M059J (cell line): ENCODE measurements at regions not wholly inside any gene's neighbourhood (a gene's known extent, or its start where the extent isn't known, plus 50 kb on each side); places are given as distances from the start of the nearest gene placed in this dataset.

Experiments used
- DNase-seq: peaks from one replicate; pipeline ENCODE4 v3.0.0-alpha.2; 2012; ENCODE audit warnings: low read depth

DNA sequence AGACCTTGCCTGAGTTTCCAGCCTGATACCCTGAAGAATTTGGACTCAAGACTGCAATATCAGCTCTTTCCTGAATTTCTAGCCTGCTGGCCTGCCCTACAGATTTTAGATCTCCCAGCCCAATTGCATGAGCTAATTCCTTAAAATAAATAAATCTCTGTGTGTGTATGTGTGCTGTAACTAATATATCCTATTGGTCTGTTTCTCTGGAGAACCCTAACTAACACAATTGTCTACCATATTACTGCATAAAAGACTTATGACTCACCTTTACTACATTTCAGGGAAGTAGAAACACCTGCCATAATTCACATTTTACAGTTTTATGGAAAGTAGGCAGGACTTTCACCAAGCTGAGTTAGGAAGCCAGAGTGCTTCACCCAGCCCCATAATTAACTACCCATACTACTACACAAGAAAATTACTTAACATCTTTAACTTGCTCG is 90.7 kb upstream of the BEND6 start:
- DNase-seq: peak; percentile 79

DNA sequence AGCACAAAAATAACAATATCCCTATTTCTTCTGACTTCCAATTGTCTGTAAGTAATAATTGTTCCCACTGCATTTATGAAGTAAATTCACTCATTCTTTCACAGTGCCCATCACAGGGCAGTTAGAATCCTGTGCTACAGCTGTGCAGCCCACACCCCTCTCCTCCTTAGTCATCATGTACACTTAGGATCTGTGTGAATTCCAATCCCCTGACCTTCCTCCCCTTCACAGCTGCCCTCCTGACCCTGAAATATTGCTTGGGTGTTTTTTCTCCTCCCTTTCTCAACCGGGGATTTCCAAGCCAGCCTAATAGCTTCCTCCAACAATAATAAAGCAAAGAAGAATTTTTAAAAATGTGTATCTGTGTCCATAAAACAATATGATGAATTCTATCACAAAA is 91.5 kb upstream of the BEND6 start:
- DNase-seq: peak; percentile 85

DNA sequence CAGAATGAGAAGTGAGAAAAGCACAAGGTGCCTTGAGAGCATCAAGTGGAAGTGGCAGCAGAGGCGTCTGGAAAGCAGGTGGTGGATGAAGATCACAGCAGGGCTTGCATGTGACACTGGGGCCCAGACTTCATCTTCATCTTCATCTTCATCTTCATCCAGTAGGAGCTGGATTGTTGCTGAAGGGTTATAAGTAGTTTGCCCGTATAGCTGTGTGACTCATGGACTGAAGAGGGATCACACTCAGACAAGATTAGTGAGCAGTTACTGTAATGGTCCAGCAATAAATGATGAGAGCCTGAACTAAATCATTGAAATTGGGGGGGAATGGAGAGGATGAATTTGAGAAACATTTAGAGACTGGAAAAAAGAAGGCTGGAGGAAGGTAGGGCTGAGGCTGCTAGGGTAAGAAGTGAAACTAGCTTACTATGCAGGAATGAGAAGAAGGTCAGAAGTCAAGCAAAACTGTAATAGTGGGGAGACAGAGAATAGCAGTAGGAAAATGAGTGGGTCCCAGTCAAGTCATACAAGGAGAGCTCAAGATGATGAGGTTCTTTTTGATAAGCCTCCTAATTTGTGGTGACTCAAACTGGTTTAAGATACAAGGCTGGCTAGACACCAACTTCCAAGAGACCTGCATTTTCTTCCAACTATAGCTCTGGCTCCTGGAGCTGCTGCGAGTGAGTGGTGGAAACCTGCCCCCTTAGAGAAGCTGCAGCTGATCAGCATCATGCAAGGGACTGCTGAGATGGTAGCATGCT is 92.3 kb upstream of the BEND6 start:
- DNase-seq: peak; percentile 71

- DNase-seq: peak; percentile 74
These were observed 94.4 kb upstream of the BEND6 start for GRCh38 chr6:56860475-56860874.

DNA sequence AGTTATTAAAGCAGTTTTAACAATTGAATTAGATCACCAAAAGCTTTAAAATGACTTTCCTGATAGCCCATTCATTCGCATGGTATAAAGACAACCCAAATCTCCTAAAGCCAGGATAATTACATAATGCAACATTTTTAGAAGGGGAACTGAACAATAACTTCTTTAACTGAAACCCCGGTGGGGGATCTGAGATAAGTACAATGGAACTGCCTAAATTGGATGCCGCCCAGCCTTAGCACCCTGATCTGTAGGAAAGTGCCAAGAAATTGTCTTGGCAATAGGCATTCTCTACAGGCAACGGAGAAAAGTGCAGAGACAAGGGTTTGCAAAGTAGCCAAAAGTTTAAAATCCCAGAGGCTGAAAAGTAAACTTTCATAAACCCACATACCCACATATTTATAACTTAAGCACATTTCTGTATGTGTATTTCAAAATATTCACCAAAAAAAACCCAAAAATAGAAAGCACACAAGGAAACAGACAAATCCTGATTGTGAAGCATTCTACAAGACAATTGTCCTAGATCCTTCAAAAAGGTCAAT is 98.8 kb upstream of the BEND6 start:
- DNase-seq: no peak

- DNase-seq: no peak
These were observed 100.8 kb upstream of the BEND6 start for GRCh38 chr6:56854086-56854485.

DNA sequence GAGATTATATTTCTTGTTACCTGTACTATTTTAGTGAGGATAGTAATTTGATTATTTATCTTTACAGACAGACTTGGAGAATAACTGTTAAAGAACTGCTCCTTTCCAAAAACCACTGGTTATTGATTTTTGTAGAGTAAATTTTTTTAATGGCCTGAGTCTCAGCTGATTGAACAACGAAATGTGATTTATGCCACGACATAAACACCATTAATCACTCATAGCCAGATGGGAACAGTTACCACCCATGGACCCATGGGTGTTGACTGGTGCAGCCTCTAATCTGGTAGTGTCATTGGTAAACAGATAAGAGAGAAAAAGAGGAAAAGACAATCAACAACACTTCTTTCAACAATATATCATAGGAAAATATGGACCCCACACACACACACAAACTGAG is 101.4 kb upstream of the BEND6 start:
- no peak for DNase-seq

DNA sequence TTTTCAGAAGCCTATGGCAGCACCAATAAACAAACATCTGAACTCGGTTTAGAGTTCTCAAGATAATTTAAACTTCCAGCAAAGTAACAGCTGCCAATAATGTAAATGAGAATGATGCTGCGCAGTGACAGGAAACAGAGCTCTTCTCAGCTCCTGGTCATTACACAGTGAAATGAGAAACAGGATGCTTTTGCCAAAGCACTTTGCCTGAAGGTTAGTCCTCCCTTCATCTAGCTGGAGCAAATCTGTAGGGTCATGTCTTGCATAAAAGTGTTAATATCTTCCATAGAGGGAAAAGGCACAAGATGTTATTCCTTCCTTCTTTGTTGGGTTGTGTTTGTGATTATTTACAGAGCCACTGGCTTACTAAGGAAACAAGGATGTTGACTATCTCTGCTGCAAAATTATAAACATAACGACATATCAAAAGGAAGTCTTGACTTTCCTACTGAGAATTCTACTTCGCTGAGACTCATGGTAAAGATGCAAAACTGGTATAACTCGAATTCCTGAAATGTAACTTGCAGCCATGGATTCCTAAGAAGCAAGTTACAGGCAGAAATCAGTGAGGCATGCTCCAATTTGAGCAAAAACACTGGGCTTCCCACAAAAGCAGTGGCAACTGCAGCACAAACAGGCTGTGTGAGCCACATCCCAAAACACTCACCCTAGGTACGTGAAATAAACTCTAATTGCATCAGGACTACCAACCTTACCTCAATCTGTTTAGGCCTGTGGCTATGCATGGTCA is 102.5 kb upstream of the BEND6 start:
- peak; percentile 56 for DNase-seq

- DNase-seq: peak; percentile 96
These were observed 103.2 kb upstream of the BEND6 start for GRCh38 chr6:56851541-56852259.

DNA sequence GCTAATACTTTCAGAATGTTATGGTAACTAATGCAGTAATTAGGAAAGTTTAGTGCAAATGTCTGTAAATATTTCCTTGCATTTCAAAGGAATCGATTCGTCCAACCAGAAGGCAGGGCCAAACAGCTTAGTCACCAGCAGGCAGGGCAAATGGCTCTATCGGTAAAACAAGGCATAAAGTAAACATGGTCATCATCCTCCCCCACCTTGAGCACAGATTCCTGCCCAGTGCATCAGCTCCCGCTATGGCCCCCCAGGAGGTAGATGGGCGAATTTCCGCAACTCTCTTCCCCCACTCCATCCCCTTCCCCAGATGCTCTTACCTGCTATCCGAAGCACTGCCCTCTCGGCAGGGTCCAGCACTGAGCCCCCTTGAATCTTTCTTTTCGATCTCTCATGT is 103.8 kb upstream of the BEND6 start:
- DNase-seq: peak; percentile 77

GRCh38 chr6:56850626-56851025 is 104.3 kb upstream of the BEND6 start:
- DNase-seq: no peak

- DNase-seq: peak; percentile 89
These were observed 105.0 kb upstream of the BEND6 start for GRCh38 chr6:56849896-56850295.

GRCh38 chr6:56848105-56848504 is 106.8 kb upstream of the BEND6 start:
- DNase-seq: no peak

DNA sequence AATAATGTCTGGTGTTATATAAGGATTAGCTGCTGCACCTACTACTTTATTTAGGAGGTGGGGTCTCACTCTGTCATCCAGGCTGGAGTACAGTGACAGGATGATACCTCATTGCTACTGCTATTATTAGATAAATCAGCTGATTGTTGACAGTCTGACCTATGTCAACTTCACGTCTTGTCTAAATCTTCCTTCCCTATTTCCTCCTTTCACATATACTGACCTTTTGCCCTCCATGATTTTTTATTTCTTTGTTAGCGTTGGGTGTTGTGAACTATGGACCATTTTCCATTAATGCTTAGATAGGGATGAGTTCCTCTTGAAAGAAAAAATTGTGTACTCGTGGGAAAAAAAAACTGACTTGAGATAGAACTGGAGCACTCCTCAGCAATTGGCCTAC is 109.9 kb upstream of the BEND6 start:
- DNase-seq: no peak

GRCh38 chr6:56843476-56844349 is 111.2 kb upstream of the BEND6 start:
- DNase-seq: peak; percentile 83

DNA sequence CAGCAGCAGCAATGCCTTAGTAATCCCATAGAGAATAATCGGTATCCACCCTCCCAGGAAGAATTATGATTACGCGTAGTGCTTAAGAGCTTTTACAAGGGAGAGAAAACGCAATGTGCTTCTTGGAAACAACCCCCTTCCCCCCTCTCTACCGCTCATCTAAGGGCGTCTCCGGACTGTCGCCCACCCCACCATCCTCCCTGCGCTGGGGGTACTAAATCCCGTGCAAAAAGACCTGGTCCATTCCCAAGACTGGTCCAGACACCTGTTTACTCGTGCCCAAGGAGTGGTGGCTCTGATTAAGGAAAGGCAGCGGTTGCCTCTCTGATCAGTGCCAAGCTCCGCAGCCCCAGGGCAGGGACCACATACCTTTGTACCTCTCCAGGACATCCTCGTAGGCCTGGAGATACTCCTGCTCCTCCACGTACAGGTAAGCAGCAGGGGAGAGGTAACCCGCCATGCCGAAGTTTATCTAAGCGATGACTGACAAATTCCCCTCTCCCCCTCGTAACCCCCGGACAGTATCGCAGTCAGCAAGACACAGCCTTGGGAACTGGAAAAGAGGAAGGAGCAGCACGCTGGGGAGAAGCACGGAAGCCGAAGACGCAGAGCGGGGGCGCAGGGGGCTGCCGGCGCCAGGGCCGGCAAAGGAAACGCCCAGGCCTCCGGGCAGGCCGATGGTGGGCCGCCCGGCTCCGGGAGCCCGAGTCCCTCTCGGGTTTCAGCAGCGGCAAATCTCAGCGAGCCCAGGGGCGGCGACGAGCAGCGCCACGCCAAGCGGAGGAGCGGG is 112.0 kb upstream of the BEND6 start:
- peak; percentile 66 for DNase-seq

GRCh38 chr6:56841751-56842150 is 113.2 kb upstream of the BEND6 start:
- DNase-seq: no peak

GRCh38 chr6:56841381-56841749 is 113.5 kb upstream of the BEND6 start:
- no peak for DNase-seq

DNA sequence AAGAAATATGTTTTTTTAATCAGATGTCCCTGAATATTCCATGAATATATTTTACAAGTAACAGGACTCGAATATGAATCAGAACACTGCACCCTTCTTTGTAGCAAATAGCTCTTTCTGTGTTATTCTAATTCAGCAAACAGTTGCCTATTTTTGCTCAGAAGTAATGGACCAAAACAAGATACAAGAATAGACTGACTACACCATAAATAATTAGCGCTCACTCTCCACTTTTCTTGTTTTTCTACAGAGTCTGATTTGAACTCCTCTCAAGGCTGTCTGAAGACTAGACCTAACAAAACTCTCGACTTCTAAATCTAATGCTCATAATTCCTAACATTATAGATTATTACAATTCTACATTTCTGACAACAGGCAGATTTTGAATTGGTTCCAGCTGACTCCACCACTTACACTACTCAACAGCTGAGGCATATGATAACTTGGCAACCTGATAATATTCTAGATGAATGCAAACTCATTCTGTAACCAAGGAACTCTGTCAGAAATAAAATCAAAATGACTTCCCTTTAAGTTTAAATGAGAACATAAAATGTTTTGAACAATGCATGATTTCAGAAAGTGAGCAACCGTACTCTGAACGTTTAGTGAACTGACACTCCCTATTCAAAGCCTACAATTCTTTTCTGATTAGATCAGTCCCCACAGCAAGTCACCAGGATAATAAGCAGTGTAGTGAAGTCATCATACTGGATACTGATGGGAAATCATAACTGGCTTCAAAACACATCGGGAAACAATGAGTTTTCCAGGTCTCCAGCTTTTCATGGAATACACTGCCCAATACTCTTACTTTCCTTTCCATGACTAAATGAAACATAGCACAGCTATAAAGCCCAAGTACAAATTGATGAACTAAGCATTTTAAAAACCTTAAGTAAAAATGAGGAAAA is 114.2 kb upstream of the BEND6 start:
- peak; percentile 88 for DNase-seq
